Activated T-cell treated with anti-CD3 and anti-CD28 coated beads, Interleukin-2, amount 50 U/mL, for 72 hours (primary cell): ENCODE measurements at regions not wholly inside any gene's neighbourhood (a gene's known extent, or its start where the extent isn't known, plus 50 kb on each side); places are given as distances from the start of the nearest gene placed in this dataset.
"Not testable (repeated sequence)": the region's sequence is repeated elsewhere in the genome, so short reads cannot be mapped to it uniquely, and the experiment has no call there.

Source experiments
- ATAC-seq, 2 donors: fragments of 150-1000 bp; cut with Tn5 transposase; replicated peaks in 1 of 2; 2 replicates each; pipeline ENCODE4 v1.10.0; 2021; ENCODE audit warnings: moderate library complexity in 2 of 2, mild to moderate bottlenecking in 1 of 2
- DNase-seq, 2 donors: peaks; one replicate each; pipeline ENCODE4 v3.0.0; 2021 to 2022; ENCODE audit warnings: mixed read lengths in 1 of 2
- H3K27ac Mint-ChIP-seq: one replicate; pipeline ENCODE4 v1.8.0; 2022; ENCODE audit warnings: mild to moderate bottlenecking, moderate library complexity, mixed read lengths
- H3K27me3 Mint-ChIP-seq: one replicate; pipeline ENCODE4 v1.8.0; 2022; ENCODE audit warnings: low read depth, mixed read lengths
- H3K36me3 Mint-ChIP-seq, 2 donors: one replicate each; pipeline ENCODE4 v1.8.0; 2022; ENCODE audit warnings: mixed read lengths in 2 of 2, mild to moderate bottlenecking in 1 of 2; ENCODE audit not compliant: insufficient read depth in 2 of 2
- H3K4me1 Mint-ChIP-seq: one replicate; pipeline ENCODE4 v1.8.0; 2022; ENCODE audit warnings: low read depth, mixed read lengths
- H3K4me3 Mint-ChIP-seq, 2 donors: one replicate each; pipeline ENCODE4 v1.8.0; 2022; ENCODE audit warnings: mild to moderate bottlenecking in 2 of 2, mixed read lengths in 2 of 2, moderate library complexity in 2 of 2
- H3K9me3 Mint-ChIP-seq, 2 donors: one replicate each; pipeline ENCODE4 v1.8.0; 2022; ENCODE audit warnings: mixed read lengths in 2 of 2

DNA sequence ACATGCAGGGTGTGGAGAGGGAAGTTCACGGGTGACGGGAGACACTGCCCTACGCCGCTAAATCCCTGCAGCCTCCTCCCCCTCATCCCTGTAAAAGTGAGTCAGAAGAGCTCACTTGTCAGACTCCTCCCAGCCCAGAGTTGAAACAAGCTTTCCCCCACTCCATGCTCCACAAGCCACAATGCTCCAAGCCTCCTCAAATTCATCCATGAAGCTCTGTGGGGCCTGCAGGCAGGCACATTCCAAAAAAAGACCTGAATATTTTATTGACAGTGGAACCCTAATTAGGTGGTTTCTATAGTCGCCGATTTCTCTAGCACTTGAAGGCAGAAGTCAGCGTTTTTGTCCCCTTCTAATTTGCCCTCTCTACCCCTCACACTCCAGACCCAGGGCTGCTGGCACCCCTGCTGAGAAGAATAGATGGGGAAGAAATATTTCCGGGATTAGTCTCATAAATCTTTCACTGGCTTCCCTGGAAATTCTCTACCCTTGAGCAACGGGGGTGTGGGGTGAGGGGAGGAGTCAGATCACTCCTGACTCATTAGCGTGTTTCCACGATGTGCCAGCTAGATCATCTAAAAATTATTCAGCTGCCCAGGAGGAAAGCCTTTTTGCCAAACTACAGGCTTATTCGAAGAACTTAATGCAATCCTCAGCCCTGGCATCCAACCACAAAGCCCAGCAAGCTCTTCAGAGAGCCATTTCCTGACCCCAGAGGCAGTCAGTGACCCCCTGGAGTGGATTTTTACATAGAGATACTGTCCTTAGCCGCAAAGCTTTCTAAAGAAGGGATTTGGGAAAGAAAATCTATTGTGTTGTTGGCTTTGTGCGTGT lies 97.1 kb downstream of the ENC1 start:
- Mint-ChIP-seq H3K9me3 (no peaks in the 10 kb centered on the region), H3K36me3 (no peaks in the 10 kb centered on the region), H3K4me3 (no peak overlapping the region), H3K27ac (no peak overlapping the region), H3K27me3 (peaks cover 17% of the 10 kb centered on the region), H3K4me1 (no peaks in the 10 kb centered on the region)
- DNase-seq (no peak), ATAC-seq (no peak)

DNA sequence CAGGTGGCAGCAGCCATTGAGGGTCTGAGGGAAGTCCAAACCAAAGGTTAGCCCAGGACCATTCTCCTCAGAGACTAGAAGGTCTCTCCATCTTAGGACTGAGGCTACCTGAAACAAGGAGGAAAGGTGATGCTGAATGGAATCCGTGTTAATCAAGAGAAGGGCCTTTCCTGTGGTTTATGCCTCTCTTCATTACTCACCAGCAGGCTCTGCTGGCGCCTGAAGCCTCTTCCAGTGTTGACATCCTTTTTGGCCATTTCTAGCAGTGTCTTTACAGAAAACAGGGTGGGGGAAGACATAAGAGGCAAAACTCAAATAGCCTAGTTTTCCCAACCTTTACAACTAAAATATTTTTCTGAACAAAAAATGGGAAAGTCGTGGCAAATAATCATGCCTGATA lies 98.0 kb downstream of the ENC1 start:
- Mint-ChIP-seq H3K4me3 (no peak overlapping the region), H3K27ac (no peak overlapping the region), H3K36me3 (no peaks in the 10 kb centered on the region), H3K9me3 (no peaks in the 10 kb centered on the region), H3K27me3 (peaks cover 25% of the 10 kb centered on the region), H3K4me1 (no peaks in the 10 kb centered on the region)
- ATAC-seq (no peak), DNase-seq (no peak)

DNA sequence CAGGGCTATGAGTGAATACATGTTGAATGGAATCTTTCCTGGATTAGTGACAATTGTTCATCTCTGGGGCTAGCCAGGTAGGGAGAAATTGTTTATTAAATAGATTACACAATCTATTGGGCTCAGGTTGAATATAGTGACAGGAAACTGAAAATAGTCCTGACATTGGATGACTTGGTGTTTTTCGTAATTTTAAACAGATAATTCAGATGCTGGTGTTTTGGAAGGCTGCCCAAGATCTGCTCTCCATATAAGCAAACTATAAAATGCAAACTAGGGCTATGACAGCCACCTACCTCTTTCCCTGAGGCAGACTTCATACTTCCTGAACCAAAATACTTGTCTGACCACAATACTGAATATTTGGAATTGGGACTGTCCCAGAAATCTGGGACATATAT lies 99.1 kb downstream of the ENC1 start:
- no peak for ATAC-seq
- no peak for DNase-seq
- H3K27ac Mint-ChIP-seq = no peak overlapping the region
- H3K4me1 Mint-ChIP-seq = no peaks in the 10 kb centered on the region
- no peaks in the 10 kb centered on the region for H3K36me3 Mint-ChIP-seq
- H3K9me3 Mint-ChIP-seq = no peaks in the 10 kb centered on the region
- no peak overlapping the region for H3K4me3 Mint-ChIP-seq
- peaks cover 25% of the 10 kb centered on the region for H3K27me3 Mint-ChIP-seq

DNA sequence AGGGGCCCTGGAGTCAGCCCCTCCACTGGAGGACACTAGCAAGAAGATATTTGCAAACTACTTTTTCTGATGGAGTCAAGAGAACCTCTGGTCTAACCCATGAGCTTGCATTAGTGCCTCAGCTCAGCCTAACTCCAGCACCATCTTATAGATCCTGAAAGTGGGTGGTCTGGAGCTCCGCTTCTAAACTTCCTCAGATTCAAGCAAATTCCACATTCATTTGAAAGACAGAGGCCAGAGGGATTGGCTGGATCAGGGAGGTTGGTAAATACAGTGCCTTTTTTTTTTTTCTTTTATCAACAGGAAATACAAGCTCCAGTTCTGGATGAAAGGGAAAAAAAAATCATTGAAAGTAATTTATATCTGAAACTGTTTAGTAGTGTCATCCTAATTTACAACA lies 99.9 kb downstream of the ENC1 start:
- H3K4me1 Mint-ChIP-seq = no peaks in the 10 kb centered on the region
- no peaks in the 10 kb centered on the region for H3K36me3 Mint-ChIP-seq
- ATAC-seq (no peak), DNase-seq (no peak)
- H3K4me3 Mint-ChIP-seq = no peak overlapping the region
- peaks cover 25% of the 10 kb centered on the region for H3K27me3 Mint-ChIP-seq
- H3K27ac Mint-ChIP-seq = no peak overlapping the region
- H3K9me3 Mint-ChIP-seq = no peaks in the 10 kb centered on the region

DNA sequence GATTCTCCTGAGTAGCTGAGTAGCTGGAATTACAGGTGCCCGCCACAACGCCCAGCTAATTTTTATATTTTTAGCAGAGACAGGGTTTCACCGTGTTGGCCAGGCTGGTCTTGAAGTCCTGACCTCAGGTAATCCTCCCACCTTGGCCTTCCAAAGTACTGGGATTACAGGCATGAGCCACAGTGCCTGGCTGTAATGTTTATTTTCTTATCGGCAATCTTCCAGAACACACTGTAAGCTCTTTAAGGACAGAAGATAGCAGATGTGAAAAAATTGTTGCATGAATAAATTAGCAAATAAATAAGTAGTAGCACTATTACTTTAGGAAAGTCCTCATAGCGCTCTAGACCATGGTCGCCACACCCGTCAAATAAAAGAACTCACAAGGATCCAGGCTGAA lies 100.5 kb downstream of the ENC1 start:
- Mint-ChIP-seq H3K36me3 (no peaks in the 10 kb centered on the region), H3K4me3 (no peak overlapping the region), H3K4me1 (no peaks in the 10 kb centered on the region), H3K27ac (no peak overlapping the region), H3K27me3 (peaks cover 25% of the 10 kb centered on the region), H3K9me3 (no peaks in the 10 kb centered on the region)
- ATAC-seq (no peak), DNase-seq (no peak)

DNA sequence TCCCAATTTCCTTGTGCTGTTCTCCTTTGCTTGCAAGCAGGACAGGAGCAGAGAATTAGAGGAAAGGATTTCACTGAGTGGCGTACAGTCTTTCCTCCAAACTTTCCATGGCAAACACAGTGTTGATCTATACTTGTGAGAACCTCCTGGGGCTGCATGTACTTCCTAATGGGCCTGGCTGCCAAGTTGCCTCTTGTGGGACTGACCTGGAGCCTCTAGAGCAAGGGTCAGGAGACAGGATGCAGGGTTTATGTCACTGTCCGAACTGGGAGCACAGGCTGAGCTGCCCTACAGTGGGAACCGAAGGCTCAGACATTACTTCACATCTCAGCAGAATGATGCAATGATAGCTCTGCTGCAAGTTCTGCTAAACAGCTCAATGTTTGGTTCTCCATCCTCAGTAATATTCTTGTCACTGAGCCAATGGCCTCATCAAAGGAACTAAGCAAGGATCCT lies 102.3 kb downstream of the ENC1 start:
- Mint-ChIP-seq H3K9me3 (peaks cover 0 to 9% of the 10 kb centered on the region in 2 donors), H3K36me3 (peaks cover 5 to 7% of the 10 kb centered on the region in 2 donors), H3K27ac (no peak overlapping the region), H3K27me3 (peaks cover 14% of the 10 kb centered on the region), H3K4me1 (no peaks in the 10 kb centered on the region), H3K4me3 (no peak overlapping the region)
- DNase-seq = no peak
- no peak for ATAC-seq

DNA sequence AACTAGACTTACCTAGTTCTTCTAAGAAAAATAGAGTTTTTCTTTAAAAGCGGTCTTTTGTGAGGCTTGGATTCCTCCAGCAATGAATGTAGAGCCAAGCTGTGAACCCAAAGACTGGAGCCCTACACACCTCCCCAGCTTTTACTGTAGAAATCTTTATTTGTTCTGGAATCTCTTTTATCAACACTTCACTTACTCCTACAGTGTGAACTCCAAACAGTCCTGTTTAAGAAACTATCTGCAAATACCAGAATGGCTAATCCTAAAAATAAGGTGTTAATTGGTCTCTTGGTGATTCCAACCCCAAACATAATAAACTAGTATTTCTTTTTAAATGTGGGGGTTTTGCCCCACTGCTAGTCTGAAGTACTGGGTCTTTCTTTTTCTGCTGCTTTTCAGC lies 103.9 kb downstream of the ENC1 start:
- Mint-ChIP-seq H3K36me3 (peaks cover 7 to 11% of the 10 kb centered on the region in 2 donors), H3K4me1 (no peaks in the 10 kb centered on the region), H3K4me3 (no peak overlapping the region), H3K9me3 (peaks cover 3 to 12% of the 10 kb centered on the region in 2 donors), H3K27ac (no peak overlapping the region), H3K27me3 (peaks cover 10% of the 10 kb centered on the region)
- ATAC-seq = no peak
- DNase-seq = no peak

DNA sequence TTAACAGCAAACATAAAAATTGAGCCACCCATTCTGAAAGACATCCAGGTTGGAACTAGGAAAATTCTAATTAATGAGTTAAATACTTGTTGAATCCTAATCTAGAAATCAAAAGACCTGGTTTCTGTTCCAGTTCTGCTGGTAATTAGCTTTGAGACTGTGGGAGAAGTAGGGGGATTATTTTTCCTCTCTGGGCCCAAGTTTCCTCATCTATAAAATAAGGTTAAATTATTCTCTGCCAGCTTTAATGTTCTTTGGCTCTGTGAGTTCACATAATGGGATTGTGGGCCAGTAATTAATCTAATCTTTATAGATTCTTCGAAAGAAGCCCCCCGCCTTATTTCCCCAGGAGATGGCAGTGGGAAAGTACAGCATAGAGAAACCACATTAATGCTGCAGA lies 104.6 kb downstream of the ENC1 start:
- Mint-ChIP-seq H3K4me3 (no peak overlapping the region), H3K27ac (no peak overlapping the region), H3K27me3 (peaks cover 10% of the 10 kb centered on the region), H3K4me1 (no peaks in the 10 kb centered on the region), H3K9me3 (peaks cover 3 to 12% of the 10 kb centered on the region in 2 donors), H3K36me3 (peaks cover 7 to 11% of the 10 kb centered on the region in 2 donors)
- DNase-seq (no peak), ATAC-seq (no peak)

DNA sequence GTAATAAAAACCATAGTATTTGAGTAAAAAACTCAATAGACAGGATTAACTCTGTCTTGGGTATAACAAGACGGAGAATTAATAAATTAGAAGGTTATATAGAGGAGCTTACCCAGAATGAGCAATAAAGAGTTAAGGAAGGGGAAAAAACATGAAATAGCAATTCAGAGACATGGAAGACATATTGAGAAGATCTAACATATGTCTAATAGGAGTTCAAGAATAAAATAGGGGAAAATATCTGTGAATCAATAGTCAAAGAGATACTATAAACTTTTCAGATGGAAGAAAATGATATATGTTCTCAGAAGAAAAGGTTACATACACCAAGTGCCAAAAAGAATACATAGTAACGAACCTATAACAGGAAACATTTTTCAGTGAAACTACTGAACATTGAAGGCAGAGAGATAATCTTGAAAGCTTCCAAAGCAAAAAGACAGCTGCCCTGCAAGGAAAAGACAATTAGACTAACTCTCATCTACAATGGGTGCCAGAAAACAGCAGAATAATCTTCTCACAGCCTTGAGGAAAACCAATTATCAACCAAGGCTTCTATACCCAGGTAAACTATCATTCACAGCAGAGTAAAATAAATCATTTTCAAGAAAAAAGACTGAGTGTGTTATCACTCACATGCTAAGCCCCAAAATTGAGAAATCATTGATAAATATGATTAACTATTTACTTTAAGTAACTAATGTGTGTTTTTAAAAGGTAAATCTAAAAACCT lies 106.0 kb downstream of the ENC1 start:
- H3K36me3 Mint-ChIP-seq = peaks cover 7 to 11% of the 10 kb centered on the region in 2 donors
- H3K9me3 Mint-ChIP-seq = peaks cover 3 to 12% of the 10 kb centered on the region in 2 donors
- peaks cover 15% of the 10 kb centered on the region for H3K27me3 Mint-ChIP-seq
- ATAC-seq = no peak
- DNase-seq = no peak
- H3K4me1 Mint-ChIP-seq = no peaks in the 10 kb centered on the region
- no peak overlapping the region for H3K27ac Mint-ChIP-seq
- no peak overlapping the region for H3K4me3 Mint-ChIP-seq

DNA sequence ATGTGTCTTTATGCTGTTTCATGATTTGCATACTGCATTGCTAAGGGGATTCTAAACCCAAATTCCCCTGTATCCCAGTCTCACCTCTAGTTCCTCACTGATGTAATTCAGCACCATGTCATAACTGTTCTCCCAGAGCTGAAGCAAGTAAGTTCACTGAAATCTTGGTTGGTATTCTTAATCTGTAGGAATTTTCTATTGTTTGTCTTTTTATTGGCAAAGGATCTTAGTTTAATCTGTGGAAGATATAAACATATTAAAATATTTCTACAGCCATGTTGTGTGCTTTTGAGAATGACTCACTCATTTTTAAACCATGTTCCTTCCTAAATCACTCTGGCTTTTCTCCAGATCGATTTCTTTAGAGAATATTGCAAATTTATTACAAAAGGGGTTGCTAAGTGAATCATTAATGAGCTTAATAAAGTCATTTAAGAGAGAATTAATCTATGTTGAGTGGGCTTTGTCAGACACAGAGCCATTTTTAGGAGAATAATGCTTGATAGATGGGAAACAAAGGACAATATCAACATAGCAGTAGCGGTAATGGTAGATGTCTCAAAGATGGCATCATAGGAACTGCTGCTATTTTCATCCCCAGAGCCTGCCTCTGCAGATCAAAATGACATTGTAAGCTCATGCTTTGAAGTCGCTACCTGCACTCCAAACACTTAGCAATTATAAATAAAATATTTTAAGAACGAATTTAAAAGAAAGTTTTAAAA lies 110.0 kb downstream of the ENC1 start:
- Mint-ChIP-seq H3K4me3 (no peak overlapping the region), H3K36me3 (peaks cover 7 to 11% of the 10 kb centered on the region in 2 donors), H3K9me3 (peaks cover 3 to 12% of the 10 kb centered on the region in 2 donors), H3K4me1 (no peaks in the 10 kb centered on the region), H3K27ac (no peak overlapping the region), H3K27me3 (peaks cover 14% of the 10 kb centered on the region)
- DNase-seq (no peak), ATAC-seq (no peak)

DNA sequence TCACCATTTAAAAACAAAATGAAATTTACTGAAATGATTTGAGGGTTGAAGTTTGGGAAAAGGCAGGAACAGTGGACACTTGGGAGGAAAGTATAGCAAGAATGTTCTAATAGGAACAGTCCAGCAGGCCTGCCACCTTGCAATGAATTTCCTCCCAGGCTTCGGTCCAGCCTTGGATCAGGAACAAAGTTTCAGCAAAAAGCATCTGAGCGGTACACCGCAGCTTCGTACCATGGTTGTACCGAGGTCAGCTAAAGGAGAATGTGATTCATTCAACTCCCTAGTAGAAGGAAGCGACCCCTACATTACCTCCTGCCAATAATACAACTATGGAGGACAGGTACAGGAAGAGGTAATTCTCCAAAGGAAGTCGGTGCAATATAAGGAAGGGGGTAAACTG lies 111.4 kb downstream of the ENC1 start:
- no peak overlapping the region for H3K27ac Mint-ChIP-seq
- no peak for DNase-seq
- H3K4me3 Mint-ChIP-seq = no peak overlapping the region
- peaks cover 14% of the 10 kb centered on the region for H3K27me3 Mint-ChIP-seq
- ATAC-seq = no peak
- H3K36me3 Mint-ChIP-seq = peaks cover 9 to 13% of the 10 kb centered on the region in 2 donors
- H3K4me1 Mint-ChIP-seq = no peaks in the 10 kb centered on the region
- peaks cover 9 to 16% of the 10 kb centered on the region in 2 donors for H3K9me3 Mint-ChIP-seq

DNA sequence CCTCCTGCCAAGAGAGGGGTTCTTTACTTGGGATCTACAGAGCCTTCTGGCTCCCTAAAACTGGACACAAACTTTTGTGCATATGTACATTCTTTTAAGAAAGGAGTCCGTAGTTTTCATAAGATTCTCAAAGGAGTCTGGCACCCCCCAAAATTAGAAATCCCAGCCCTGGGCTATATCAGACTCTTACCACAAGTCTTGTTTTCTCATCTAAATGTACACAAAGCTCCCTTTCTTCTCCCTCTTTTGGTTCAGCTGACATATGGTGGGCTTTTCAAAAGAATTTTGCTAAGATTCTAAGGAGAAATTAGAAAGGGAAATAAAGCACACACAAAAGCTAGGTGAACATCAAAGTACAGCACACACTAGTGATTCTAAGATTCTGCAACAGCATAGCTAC lies 114.4 kb downstream of the ENC1 start:
- peaks cover 10 to 17% of the 10 kb centered on the region in 2 donors for H3K36me3 Mint-ChIP-seq
- peaks cover 20% of the 10 kb centered on the region for H3K27me3 Mint-ChIP-seq
- H3K27ac Mint-ChIP-seq = no peak overlapping the region
- H3K9me3 Mint-ChIP-seq = peaks cover 14 to 16% of the 10 kb centered on the region in 2 donors
- H3K4me1 Mint-ChIP-seq = no peaks in the 10 kb centered on the region
- DNase-seq = no peak
- H3K4me3 Mint-ChIP-seq = no peak overlapping the region
- no peak for ATAC-seq

DNA sequence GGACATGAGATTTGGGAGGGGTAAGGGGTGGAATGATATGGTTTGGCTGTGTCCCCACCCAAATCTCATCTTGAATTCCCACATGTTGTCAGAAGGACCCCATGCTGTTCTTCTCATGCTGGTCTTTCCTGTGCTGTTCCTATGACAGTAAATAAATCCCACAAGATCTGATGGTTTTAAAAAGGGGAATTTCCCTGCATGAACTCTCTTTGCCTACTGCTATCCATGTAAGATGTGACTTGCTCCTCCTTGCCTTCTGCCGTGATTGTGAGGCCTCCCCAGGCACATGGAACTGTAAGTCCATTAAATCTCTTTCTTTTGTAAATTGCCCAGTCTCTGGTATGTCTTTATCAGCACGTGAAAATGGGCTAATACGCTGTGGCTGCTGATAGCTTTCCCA lies 115.8 kb downstream of the ENC1 start:
- H3K4me1 Mint-ChIP-seq, H3K4me3 Mint-ChIP-seq, ATAC-seq, H3K27ac Mint-ChIP-seq, DNase-seq: not testable (repeated sequence)
- peaks cover 14 to 16% of the 10 kb centered on the region in 2 donors for H3K9me3 Mint-ChIP-seq
- peaks cover 15% of the 10 kb centered on the region for H3K27me3 Mint-ChIP-seq
- peaks cover 10 to 17% of the 10 kb centered on the region in 2 donors for H3K36me3 Mint-ChIP-seq
